WTC11 (cell line): ENCODE measurements at regions not wholly inside any gene's neighbourhood (a gene's known extent, or its start where the extent isn't known, plus 50 kb on each side); places are given as distances from the start of the nearest gene placed in this dataset.

Experiments
- CTCF ChIP-seq: fragments of 200-600 bp; IDR thresholded peaks from 2 replicates; pipeline ENCODE4 v1.8.0; 2022; ENCODE audit warnings: antibody characterized with exemption
- TF ChIP-seq, protein P1 (sequence below): sonication (generic); formaldehyde crosslinking; IDR thresholded peaks from 2 replicates; pipeline ENCODE4 v1.8.1; 2023; ENCODE audit warnings: mild to moderate bottlenecking, missing genetic modification reagents, moderate library complexity

DNA sequence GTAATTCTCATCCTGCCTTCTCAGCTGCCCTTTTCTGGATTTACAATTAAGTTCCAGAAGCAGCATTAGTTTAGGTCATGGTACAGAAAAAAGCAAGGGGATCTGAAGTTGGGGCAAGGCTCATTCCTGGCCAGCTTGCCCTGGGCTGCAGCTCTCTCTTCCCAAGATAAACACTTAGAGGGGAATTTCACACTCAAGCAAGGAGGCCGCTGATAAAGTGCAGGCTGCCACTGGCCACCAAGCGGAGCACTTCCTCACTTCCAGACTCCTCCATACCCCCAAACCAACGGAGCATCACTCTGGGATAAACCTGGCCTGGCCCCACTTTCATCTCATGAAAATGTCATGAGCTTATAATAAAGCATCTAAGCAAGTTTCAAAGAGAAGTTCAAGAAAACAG is 445.5 kb upstream of the MKI67 start:
- no peak for TF ChIP-seq CTCF
- TF ChIP-seq, protein P1, sequence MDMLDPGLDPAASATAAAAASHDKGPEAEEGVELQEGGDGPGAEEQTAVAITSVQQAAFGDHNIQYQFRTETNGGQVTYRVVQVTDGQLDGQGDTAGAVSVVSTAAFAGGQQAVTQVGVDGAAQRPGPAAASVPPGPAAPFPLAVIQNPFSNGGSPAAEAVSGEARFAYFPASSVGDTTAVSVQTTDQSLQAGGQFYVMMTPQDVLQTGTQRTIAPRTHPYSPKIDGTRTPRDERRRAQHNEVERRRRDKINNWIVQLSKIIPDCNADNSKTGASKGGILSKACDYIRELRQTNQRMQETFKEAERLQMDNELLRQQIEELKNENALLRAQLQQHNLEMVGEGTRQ (CRISPR knock-in tag), result no peak
